ENCODE measurements at regions not wholly inside any gene's neighbourhood (a gene's known extent, or its start where the extent isn't known, plus 50 kb on each side); places are given as distances from the start of the nearest gene placed in this dataset.

- no peak for TF ChIP-seq POLR2A (IDR thresholded peaks at IDR 0.05)
- no peak for TF ChIP-seq CTCF (IDR thresholded peaks at IDR 0.05)
These were observed 61.3 kb upstream of the UGT8 start for GRCh38 chr4:114537352-114537751.

Measured in esophagus squamous epithelium (tissue), 4 donors.